Nephron progenitor cell (in vitro differentiated cells): ENCODE measurements at regions not wholly inside any gene's neighbourhood (a gene's known extent, or its start where the extent isn't known, plus 50 kb on each side); places are given as distances from the start of the nearest gene placed in this dataset.

ENCODE experiments used
- DNase-seq: peaks from one replicate; pipeline ENCODE4 v3.0.0; 2021
- H3K27ac Mint-ChIP-seq: 2 replicates; pipeline ENCODE4 v1.8.0; 2021; ENCODE audit warnings: mild to moderate bottlenecking, moderate library complexity, mixed read lengths
- H3K27me3 Mint-ChIP-seq: 2 replicates; pipeline ENCODE4 v1.8.0; 2021; ENCODE audit warnings: mild to moderate bottlenecking, low read depth, mixed read lengths; ENCODE audit not compliant: poor library complexity
- H3K36me3 Mint-ChIP-seq: 2 replicates; pipeline ENCODE4 v1.8.0; 2021; ENCODE audit warnings: low read depth, mixed read lengths
- H3K4me1 Mint-ChIP-seq: 2 replicates; pipeline ENCODE4 v1.8.0; 2021; ENCODE audit warnings: mixed read lengths
- H3K4me3 Mint-ChIP-seq: 2 replicates; pipeline ENCODE4 v1.8.0; 2021; ENCODE audit warnings: mild to moderate bottlenecking, moderate library complexity, mixed read lengths
- H3K9me3 Mint-ChIP-seq: 2 replicates; pipeline ENCODE4 v1.8.0; 2021; ENCODE audit warnings: mild to moderate bottlenecking, moderate library complexity, mixed read lengths
- CTCF ChIP-seq: fragments of 200-600 bp; sonication (generic); IDR thresholded peaks from 2 replicates; pipeline ENCODE4 v1.5.0; 2021; ENCODE audit warnings: antibody characterized with exemption

GRCh38 chr1:81407000-81407821 lies 393.5 kb upstream of the ADGRL2 start:
- H3K27ac Mint-ChIP-seq = no peak overlapping the region
- H3K27me3 Mint-ChIP-seq = peaks cover 3% of the 10 kb centered on the region
- no peak for TF ChIP-seq CTCF
- H3K4me1 Mint-ChIP-seq = peaks cover 22% of the 10 kb centered on the region
- H3K9me3 Mint-ChIP-seq = no peaks in the 10 kb centered on the region
- no peak overlapping the region for H3K4me3 Mint-ChIP-seq
- no peaks in the 10 kb centered on the region for H3K36me3 Mint-ChIP-seq
- no peak for DNase-seq

DNA sequence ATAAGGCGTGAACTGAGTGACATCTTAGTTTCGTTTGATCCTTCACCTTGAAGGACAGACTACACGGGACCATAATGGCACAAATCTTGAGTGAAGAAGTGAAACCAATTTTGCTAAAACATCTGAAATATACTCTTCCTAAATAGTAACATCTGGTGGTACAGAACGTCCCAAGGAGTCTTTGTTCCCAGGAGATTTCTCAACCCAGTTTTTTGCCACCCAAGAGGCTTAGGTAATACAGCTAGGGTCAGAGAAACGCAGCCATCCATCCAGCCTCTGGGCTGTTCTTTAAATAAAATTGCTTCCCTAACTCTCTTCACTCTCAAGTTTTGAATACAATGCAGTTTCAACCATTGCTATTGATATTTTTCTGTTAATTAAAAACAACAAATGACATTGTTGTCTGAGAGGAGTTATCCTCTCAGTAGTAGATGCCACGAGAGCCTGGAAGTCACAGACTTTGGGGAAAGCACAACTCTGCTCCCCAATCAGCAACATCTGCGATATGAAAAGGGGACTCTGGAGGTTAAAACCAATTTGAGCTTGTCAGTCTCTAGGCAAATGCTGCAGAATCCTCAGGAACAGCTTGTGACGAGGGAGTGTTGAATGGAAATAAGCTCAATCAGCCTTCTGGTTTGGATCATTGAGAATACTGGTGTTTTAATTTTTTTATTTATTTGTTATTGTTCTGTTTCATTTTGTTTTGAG lies 394.3 kb upstream of the ADGRL2 start:
- Mint-ChIP-seq H3K36me3 (no peaks in the 10 kb centered on the region), H3K4me3 (no peak overlapping the region), H3K4me1 (peaks cover 22% of the 10 kb centered on the region), H3K9me3 (no peaks in the 10 kb centered on the region), H3K27me3 (peaks cover 3% of the 10 kb centered on the region), H3K27ac (no peak overlapping the region)
- DNase-seq = no peak
- TF ChIP-seq CTCF = no peak

GRCh38 chr1:81398041-81398440 lies 402.7 kb upstream of the ADGRL2 start:
- Mint-ChIP-seq H3K9me3 (peaks cover 22% of the 10 kb centered on the region), H3K27me3 (no peaks in the 10 kb centered on the region), H3K4me3 (no peak overlapping the region), H3K27ac (no peak overlapping the region), H3K4me1 (no peaks in the 10 kb centered on the region), H3K36me3 (peaks cover 4% of the 10 kb centered on the region)
- no peak for TF ChIP-seq CTCF
- DNase-seq = no peak

- no peak for DNase-seq
- Mint-ChIP-seq H3K36me3 (no peaks in the 10 kb centered on the region), H3K4me1 (no peaks in the 10 kb centered on the region), H3K27ac (no peak overlapping the region), H3K27me3 (no peaks in the 10 kb centered on the region), H3K9me3 (no peaks in the 10 kb centered on the region), H3K4me3 (no peak overlapping the region)
- no peak for TF ChIP-seq CTCF
Measured at GRCh38 chr1:81392526-81393226, 408.1 kb upstream of the ADGRL2 start.

GRCh38 chr1:81391125-81391828 lies 409.5 kb upstream of the ADGRL2 start:
- TF ChIP-seq CTCF = no peak

More at GRCh38 chr1:81391125-81391828, 409.5 kb upstream of the ADGRL2 start:
- H3K27me3 Mint-ChIP-seq = no peaks in the 10 kb centered on the region
- no peaks in the 10 kb centered on the region for H3K36me3 Mint-ChIP-seq
- no peak overlapping the region for H3K27ac Mint-ChIP-seq
- H3K9me3 Mint-ChIP-seq = no peaks in the 10 kb centered on the region
- no peak overlapping the region for H3K4me3 Mint-ChIP-seq
- no peak for DNase-seq
- no peaks in the 10 kb centered on the region for H3K4me1 Mint-ChIP-seq
